ENCODE measurements at regions not wholly inside any gene's neighbourhood (a gene's known extent, or its start where the extent isn't known, plus 50 kb on each side); places are given as distances from the start of the nearest gene placed in this dataset.

DNA sequence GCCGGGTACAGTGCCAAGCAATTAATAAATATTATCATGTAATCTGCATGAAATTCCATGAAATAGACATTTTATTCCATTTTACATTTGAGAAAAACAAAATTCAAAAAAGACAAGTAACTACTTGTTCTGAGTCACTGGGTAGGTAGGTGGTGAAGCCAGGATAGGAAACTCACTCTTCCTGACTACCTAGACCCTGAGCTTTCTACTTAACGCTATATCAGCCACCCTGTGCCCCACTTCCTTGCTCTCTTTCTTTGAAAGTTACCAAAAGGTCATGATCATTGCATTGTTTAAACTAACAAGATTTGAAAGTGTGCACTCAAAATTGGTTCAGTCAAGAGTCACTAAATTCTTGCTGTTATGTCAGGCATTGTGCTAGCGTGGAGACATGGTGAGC, 235.7 kb downstream of the CD83 start:
- Histone ChIP-seq H3K27me3 (no peaks in the 10 kb centered on the region), H3K9me3 (peaks cover 14% of the 10 kb centered on the region), H3K36me3 (no peaks in the 10 kb centered on the region), H3K4me3 (no peak overlapping the region)
- DNase-seq = no peak

DNA sequence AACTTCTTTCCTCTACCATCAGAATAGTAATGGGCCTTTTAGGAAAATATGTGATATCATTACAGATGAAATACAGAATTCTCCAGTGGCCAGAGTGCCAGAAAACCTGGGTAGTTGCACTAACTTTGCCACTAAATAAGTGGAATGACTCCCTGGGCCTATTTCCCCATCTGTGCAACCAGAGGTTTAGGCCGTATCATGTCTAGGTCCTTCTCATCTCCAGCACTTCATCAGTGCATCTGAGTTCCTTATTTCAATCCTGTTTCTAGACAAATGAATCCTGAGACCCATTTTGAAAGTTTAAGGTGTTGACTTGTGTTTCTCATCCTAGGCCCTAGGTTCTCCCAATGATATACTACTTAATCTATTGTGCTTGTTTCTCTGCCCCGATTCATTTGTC, 236.2 kb downstream of the CD83 start:
- no peaks in the 10 kb centered on the region for H3K36me3 ChIP-seq
- no peak for DNase-seq
- no peak overlapping the region for H3K4me3 ChIP-seq
- no peaks in the 10 kb centered on the region for H3K27me3 ChIP-seq
- peaks cover 14% of the 10 kb centered on the region for H3K9me3 ChIP-seq

DNA sequence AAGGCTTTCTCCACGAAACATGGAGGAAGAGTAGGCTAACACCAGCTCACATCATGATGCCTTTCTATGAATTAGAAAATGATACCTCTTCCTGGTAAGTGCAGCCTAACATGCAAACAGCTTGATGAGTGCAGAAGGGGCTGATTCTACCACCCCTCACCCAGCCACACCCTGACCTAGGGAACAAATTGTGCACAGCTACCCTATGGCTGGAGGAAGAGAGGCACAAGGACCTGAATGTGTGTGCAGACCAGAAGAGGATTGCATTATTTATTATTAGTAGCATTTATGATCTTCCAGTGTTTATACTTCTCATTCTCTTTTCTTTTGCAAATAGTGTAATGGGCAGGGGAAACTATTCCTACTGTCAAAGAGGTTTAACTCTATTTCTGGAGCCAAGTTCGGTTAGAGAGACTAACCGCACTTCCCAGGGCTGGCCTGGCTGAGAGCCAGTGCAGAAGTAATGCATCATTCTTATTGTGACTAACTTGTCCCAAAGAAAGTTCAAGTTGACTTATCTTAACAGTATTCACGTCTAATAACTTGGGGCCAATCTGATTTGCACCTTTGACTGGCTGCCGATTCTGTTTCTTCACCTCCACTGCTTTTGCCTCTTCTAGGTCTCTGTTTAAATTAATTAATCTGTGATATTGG, 237.5 kb downstream of the CD83 start:
- Histone ChIP-seq H3K9me3 (peaks cover 14% of the 10 kb centered on the region), H3K4me3 (no peak overlapping the region), H3K27me3 (no peaks in the 10 kb centered on the region), H3K36me3 (no peaks in the 10 kb centered on the region)
- DNase-seq = peak; percentile 95

- peaks cover 3% of the 10 kb centered on the region for H3K9me3 ChIP-seq
These were observed 241.9 kb downstream of the CD83 start for GRCh38 chr6:14359438-14359837.

GRCh38 chr6:14360565-14360964, 243.0 kb downstream of the CD83 start:
- no peak overlapping the region for H3K4me3 ChIP-seq
- no peak for DNase-seq
- H3K27me3 ChIP-seq = no peaks in the 10 kb centered on the region
- H3K36me3 ChIP-seq = no peaks in the 10 kb centered on the region
- peaks cover 3% of the 10 kb centered on the region for H3K9me3 ChIP-seq

More at GRCh38 chr6:14359438-14359837, 241.9 kb downstream of the CD83 start:
- DNase-seq = no peak
- H3K4me3 ChIP-seq = no peak overlapping the region
- H3K27me3 ChIP-seq = no peaks in the 10 kb centered on the region
- H3K36me3 ChIP-seq = no peaks in the 10 kb centered on the region

GRCh38 chr6:14361297-14361696, 243.7 kb downstream of the CD83 start:
- Histone ChIP-seq H3K4me3 (no peak overlapping the region), H3K36me3 (no peaks in the 10 kb centered on the region), H3K9me3 (no peaks in the 10 kb centered on the region), H3K27me3 (no peaks in the 10 kb centered on the region)
- no peak for DNase-seq

- DNase-seq = no peak
- Histone ChIP-seq H3K36me3 (no peaks in the 10 kb centered on the region), H3K9me3 (no peaks in the 10 kb centered on the region), H3K27me3 (no peaks in the 10 kb centered on the region), H3K4me3 (no peak overlapping the region)
These were observed 244.5 kb downstream of the CD83 start for GRCh38 chr6:14361956-14362587.

DNA sequence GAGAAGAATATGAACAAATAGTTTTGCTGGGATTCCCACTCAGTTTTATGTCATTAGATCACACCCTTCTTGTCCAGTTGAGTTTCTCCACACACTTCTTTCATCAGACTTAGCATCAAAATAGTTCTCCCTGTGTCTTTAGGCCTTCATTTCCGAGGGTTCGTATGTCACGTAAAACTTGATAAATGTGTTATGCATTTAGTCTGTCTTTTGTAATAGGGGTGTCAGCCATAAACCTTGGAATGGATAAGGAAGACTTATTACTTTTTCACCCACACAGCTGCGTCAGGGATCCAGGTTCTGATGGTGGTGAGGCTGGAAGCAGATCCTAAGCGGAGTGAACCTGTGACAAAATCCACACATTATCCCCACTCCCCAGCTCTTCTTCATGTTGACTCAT, 246.8 kb downstream of the CD83 start:
- Histone ChIP-seq H3K9me3 (no peaks in the 10 kb centered on the region; the same call in 1 of the 2 replicates), H3K4me3 (no peak overlapping the region), H3K36me3 (no peaks in the 10 kb centered on the region), H3K27me3 (no peaks in the 10 kb centered on the region)
- no peak for DNase-seq

- no peak for DNase-seq
- Histone ChIP-seq H3K4me3 (no peak overlapping the region), H3K27me3 (no peaks in the 10 kb centered on the region), H3K9me3 (no peaks in the 10 kb centered on the region; the same call in 1 of the 2 replicates), H3K36me3 (no peaks in the 10 kb centered on the region)
These were observed 247.8 kb downstream of the CD83 start for GRCh38 chr6:14365393-14365792.

- no peaks in the 10 kb centered on the region for H3K27me3 ChIP-seq
- DNase-seq = no peak
- H3K36me3 ChIP-seq = no peaks in the 10 kb centered on the region
- H3K4me3 ChIP-seq = no peak overlapping the region
- no peaks in the 10 kb centered on the region; the same call in 1 of the 2 replicates for H3K9me3 ChIP-seq
These were observed 248.7 kb downstream of the CD83 start for GRCh38 chr6:14366315-14366714.

DNA sequence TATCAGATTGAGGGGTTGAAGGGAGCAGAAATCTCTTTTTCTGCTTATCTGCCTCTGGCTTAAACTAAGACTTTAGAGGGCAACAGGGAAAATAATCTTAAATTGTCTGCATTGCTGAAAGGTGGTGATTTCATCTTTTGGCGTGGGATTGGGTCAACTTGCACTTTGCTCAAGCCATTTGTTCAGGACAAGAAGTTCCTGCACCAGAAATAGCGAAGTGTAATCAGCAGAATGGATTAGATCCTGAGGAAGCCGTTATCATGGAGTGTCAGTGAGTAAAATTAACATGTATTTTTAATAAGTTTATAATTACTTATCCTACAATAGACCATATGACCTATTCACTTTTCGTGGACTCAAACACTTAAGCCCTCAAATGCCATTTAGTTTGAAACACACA, 249.3 kb downstream of the CD83 start:
- H3K4me3 ChIP-seq = no peak overlapping the region
- DNase-seq = no peak
- no peaks in the 10 kb centered on the region for H3K27me3 ChIP-seq
- H3K36me3 ChIP-seq = no peaks in the 10 kb centered on the region
- H3K9me3 ChIP-seq = no peaks in the 10 kb centered on the region; the same call in 1 of the 2 replicates

DNA sequence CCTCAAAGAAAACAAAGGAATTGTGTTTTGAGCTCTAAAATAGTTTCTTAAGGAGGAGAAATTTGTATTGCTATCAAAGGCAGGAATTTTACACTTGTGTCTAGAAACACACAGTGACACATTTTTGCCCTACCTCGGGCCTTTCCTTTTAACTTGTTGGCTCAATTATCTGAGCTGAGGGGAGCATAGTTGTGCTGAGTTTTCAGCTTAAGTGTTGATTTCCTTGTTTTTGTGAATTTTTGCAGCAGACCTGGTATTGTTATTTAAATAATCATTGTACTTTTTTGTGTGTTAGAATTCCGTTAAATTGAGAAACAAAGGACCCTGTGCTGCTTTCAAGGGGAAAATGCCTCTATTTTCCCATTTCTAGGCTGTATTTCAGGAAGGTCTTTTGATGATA, 249.7 kb downstream of the CD83 start:
- H3K27me3 ChIP-seq = no peaks in the 10 kb centered on the region
- DNase-seq = no peak
- no peak overlapping the region for H3K4me3 ChIP-seq
- H3K9me3 ChIP-seq = no peaks in the 10 kb centered on the region; the same call in 1 of the 2 replicates
- H3K36me3 ChIP-seq = no peaks in the 10 kb centered on the region

GRCh38 chr6:14369717-14370116, 252.1 kb downstream of the CD83 start:
- Histone ChIP-seq H3K36me3 (no peaks in the 10 kb centered on the region), H3K9me3 (peaks cover 4% of the 10 kb centered on the region; the same call in 1 of the 2 replicates), H3K4me3 (no peak overlapping the region), H3K27me3 (no peaks in the 10 kb centered on the region)
- no peak for DNase-seq

DNA sequence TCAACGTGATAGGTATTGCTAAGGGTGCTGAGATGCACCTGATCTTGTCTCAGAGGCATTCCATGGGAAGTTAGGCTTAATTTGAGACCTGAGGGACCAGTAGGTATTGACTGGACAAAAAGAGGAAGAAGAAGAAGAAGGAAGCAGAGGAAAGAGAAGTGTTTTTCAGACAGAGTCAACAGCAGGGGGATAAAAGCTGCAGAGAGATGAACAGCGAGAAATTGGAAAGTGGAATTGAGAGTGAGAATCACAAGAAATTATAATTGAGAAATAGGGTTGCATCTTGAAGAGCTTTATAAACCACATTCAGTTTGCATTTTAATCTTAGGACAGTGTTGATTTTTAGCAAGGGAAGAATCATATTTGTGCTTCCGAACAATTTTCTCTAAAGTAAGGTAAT, 254.0 kb downstream of the CD83 start:
- no peaks in the 10 kb centered on the region for H3K27me3 ChIP-seq
- H3K9me3 ChIP-seq = peaks cover 4% of the 10 kb centered on the region; the same call in 1 of the 2 replicates
- no peaks in the 10 kb centered on the region for H3K36me3 ChIP-seq
- no peak for DNase-seq
- no peak overlapping the region for H3K4me3 ChIP-seq

- Histone ChIP-seq H3K9me3 (0 out of 2 replicates have a peak, but pooled peaks cover 4% of the 10 kb centered on the region), H3K36me3 (no peaks in the 10 kb centered on the region), H3K4me3 (no peak overlapping the region), H3K27me3 (no peaks in the 10 kb centered on the region)
- no peak for DNase-seq
These were observed 255.3 kb downstream of the CD83 start for GRCh38 chr6:14372734-14373489.

- no peaks in the 10 kb centered on the region for H3K36me3 ChIP-seq
- no peaks in the 10 kb centered on the region for H3K27me3 ChIP-seq
- no peak for DNase-seq
These were observed 256.3 kb downstream of the CD83 start for GRCh38 chr6:14373648-14374437.

DNA sequence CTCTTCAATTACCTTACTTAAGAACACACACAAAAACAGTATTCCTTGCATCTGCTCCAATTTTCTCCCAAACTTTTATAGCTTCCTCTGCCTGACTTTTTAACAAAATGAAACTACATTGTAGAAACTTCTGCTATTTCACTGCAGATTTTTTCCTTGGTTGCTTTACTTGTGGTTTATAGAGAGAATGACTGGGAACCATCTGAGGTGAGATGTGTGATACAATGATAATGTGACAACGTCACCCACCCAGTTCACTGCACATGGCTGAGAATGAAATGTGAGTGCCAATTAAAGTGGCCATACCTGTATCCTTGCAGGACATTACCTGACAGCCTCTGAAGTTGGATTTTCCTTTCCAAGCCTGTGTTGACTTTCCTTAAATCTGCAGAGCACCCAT, 258.4 kb downstream of the CD83 start:
- Histone ChIP-seq H3K9me3 (0 out of 2 replicates have a peak, but pooled peaks cover 4% of the 10 kb centered on the region), H3K36me3 (no peaks in the 10 kb centered on the region), H3K27me3 (no peaks in the 10 kb centered on the region), H3K4me3 (no peak overlapping the region)
- no peak for DNase-seq

More at GRCh38 chr6:14373648-14374437, 256.3 kb downstream of the CD83 start:
- Histone ChIP-seq H3K9me3 (0 out of 2 replicates have a peak, but pooled peaks cover 4% of the 10 kb centered on the region), H3K4me3 (no peak overlapping the region)
